Prostate gland (tissue), 2 donors: ENCODE measurements at regions not wholly inside any gene's neighbourhood (a gene's known extent, or its start where the extent isn't known, plus 50 kb on each side); places are given as distances from the start of the nearest gene placed in this dataset.

ENCODE experiments used
- DNase-seq: peaks from one replicate; pipeline ENCODE4 v3.0.0-alpha.2; 2019; ENCODE audit warnings: low spot score
- H3K27ac ChIP-seq, 2 donors: fragments of 200-600 bp; sonication (generic); 2 replicates each; pipeline ENCODE4 v1.5.1; 2017 to 2019
- H3K27me3 ChIP-seq: fragments of 200-600 bp; sonication (generic); replicated peaks from 2 replicates; pipeline ENCODE4 v1.5.1; 2019; ENCODE audit not compliant: insufficient read depth
- H3K36me3 ChIP-seq, 2 donors: fragments of 200-600 bp; sonication (generic); 1 replicate in 1 of 2; 2 replicates in 1 of 2; pipeline versions ENCODE4 v1.5.1 to v1.8.1; 2017 to 2019
- H3K4me1 ChIP-seq: fragments of 200-600 bp; sonication (generic); replicated peaks from 2 replicates; pipeline ENCODE4 v1.5.1; 2019
- H3K4me3 ChIP-seq, 2 donors: fragments of 200-600 bp; sonication (generic); 2 replicates each; pipeline ENCODE4 v1.5.1; 2017 to 2019
- H3K9me3 ChIP-seq: fragments of 200-600 bp; sonication (generic); 2 replicates; pipeline ENCODE4 v1.5.1; 2017
- CTCF ChIP-seq, 4 experiments: fragments of 200-600 bp in 2 of 4; fragments of 450-650 bp in 2 of 4; sonication (generic) in 2 of 4; IDR thresholded peaks; 1 replicate in 3 of 4; 2 replicates in 1 of 4; pipeline ENCODE4 v1.5.1; 2016 to 2019; ENCODE audit warnings: antibody characterized with exemption in 4 of 4, mild to moderate bottlenecking in 2 of 4, moderate library complexity in 2 of 4
- POLR2A ChIP-seq: fragments of 450-650 bp; IDR thresholded peaks from one replicate; pipeline ENCODE4 v1.6.1; 2016; ENCODE audit warnings: antibody characterized with exemption, mild to moderate bottlenecking
- POLR2AphosphoS5 ChIP-seq: sonication (generic); formaldehyde crosslinking; IDR thresholded peaks from one replicate; pipeline ENCODE4 v1.6.1; 2017; ENCODE audit warnings: antibody characterized with exemption
- WGBS: methylation state at CpG from one replicate; pipeline ENCODE4 v1.1.5; 2018; 5-methylcytosine and 5-hydroxymethylcytosine counted together
- intact Hi-C: fragments of 100-400 bp; cut with DNase I; formaldehyde crosslinking; loops from one replicate; pipeline ENCODE4 v1.14.2; 2022

- Histone ChIP-seq H3K9me3 (no peaks in the 10 kb centered on the region), H3K27ac (no peak overlapping the region), H3K36me3 (no peaks in the 10 kb centered on the region), H3K27me3 (no peaks in the 10 kb centered on the region), H3K4me1 (no peaks in the 10 kb centered on the region), H3K4me3 (no peak overlapping the region)
- no peak for TF ChIP-seq POLR2AphosphoS5
- TF ChIP-seq CTCF (IDR thresholded peaks at IDR 0.05) = no peak
- TF ChIP-seq POLR2A = no peak
- WGBS = 86% methylated on average over 2 of the region's 2 CpGs
- no peak for DNase-seq
- intact Hi-C loops = no loop called here
Observed at GRCh38 chr14:43039881-43040280, 1433.2 kb downstream of the LRFN5 start.

GRCh38 chr14:43031598-43031997 lies 1424.9 kb downstream of the LRFN5 start:
- Histone ChIP-seq H3K36me3 (no peaks in the 10 kb centered on the region), H3K4me1 (no peaks in the 10 kb centered on the region), H3K9me3 (no peaks in the 10 kb centered on the region), H3K27ac (no peak overlapping the region), H3K4me3 (no peak overlapping the region), H3K27me3 (no peaks in the 10 kb centered on the region)
- no peak for DNase-seq
- TF ChIP-seq CTCF (IDR thresholded peaks at IDR 0.05) (no peak), POLR2AphosphoS5 (no peak), POLR2A (no peak)
- intact Hi-C loops = no loop called here

GRCh38 chr14:43022094-43022800 lies 1415.6 kb downstream of the LRFN5 start:
- DNase-seq = no peak
- Histone ChIP-seq H3K36me3 (no peaks in the 10 kb centered on the region), H3K27ac (no peak overlapping the region), H3K4me3 (no peak overlapping the region), H3K27me3 (no peaks in the 10 kb centered on the region), H3K9me3 (no peaks in the 10 kb centered on the region), H3K4me1 (no peaks in the 10 kb centered on the region)
- no peak for TF ChIP-seq POLR2A
- no peak for TF ChIP-seq POLR2AphosphoS5
- WGBS = 91% methylated on average over 1 of the region's 1 CpG
- intact Hi-C loops = no loop called here

- no peak for TF ChIP-seq POLR2A
- TF ChIP-seq POLR2AphosphoS5 = no peak
- TF ChIP-seq CTCF (IDR thresholded peaks at IDR 0.05) = no peak
- H3K4me3 ChIP-seq = no peak overlapping the region
- no peaks in the 10 kb centered on the region for H3K4me1 ChIP-seq
- no peak for DNase-seq
- H3K27me3 ChIP-seq = no peaks in the 10 kb centered on the region
- no peaks in the 10 kb centered on the region for H3K36me3 ChIP-seq
- no peak overlapping the region for H3K27ac ChIP-seq
- H3K9me3 ChIP-seq = no peaks in the 10 kb centered on the region
- intact Hi-C loops = no loop called here
Observed at GRCh38 chr14:43019826-43020225, 1413.2 kb downstream of the LRFN5 start.

GRCh38 chr14:43014338-43014737 lies 1407.7 kb downstream of the LRFN5 start:
- H3K9me3 ChIP-seq = no peaks in the 10 kb centered on the region
- H3K4me3 ChIP-seq = no peak overlapping the region
- no peaks in the 10 kb centered on the region for H3K36me3 ChIP-seq
- H3K27me3 ChIP-seq = no peaks in the 10 kb centered on the region
- intact Hi-C loops = no loop called here
- no peak for DNase-seq
- 94% methylated on average over 1 of the region's 1 CpG for WGBS
- H3K27ac ChIP-seq = no peak overlapping the region
- H3K4me1 ChIP-seq = no peaks in the 10 kb centered on the region
- TF ChIP-seq CTCF (IDR thresholded peaks at IDR 0.05) (no peak), POLR2A (no peak), POLR2AphosphoS5 (no peak)
